ENCODE measurements at regions not wholly inside any gene's neighbourhood (a gene's known extent, or its start where the extent isn't known, plus 50 kb on each side); places are given as distances from the start of the nearest gene placed in this dataset.

- Histone ChIP-seq H2AK5ac (ENCODE audit: low read depth, low read length) (no peak overlapping the region), H4K20me1 (ENCODE audit: insufficient read depth, low read length) (no peaks in the 10 kb centered on the region), H3K14ac (replicated peaks; ENCODE audit: low read depth, low read length) (no peak overlapping the region), H3K4me2 (ENCODE audit: low read depth, low read length) (no peak overlapping the region; the same call in 1 of the 2 replicates), H3K4me1 (ENCODE audit: control insufficient read depth, insufficient read depth, low read length) (peaks cover 21% of the 10 kb centered on the region), H4K91ac (ENCODE audit: insufficient read depth, low read depth, low read length) (no peak overlapping the region; the same call in 1 of the 2 replicates), H4K8ac (ENCODE audit: low read depth in 2 of 2, low read length in 2 of 2) (no peak overlapping the region), H3K9me3 (ENCODE audit: control insufficient read depth, insufficient read depth, low read length) (no peaks in the 10 kb centered on the region; the same call in 1 of the 2 replicates), H3K27me3 (ENCODE audit: control insufficient read depth, insufficient read depth, low read length) (peaks cover 5% of the 10 kb centered on the region), H3K56ac (ENCODE audit: extremely low read depth, insufficient read depth, low read length) (no peak overlapping the region), H3K23ac (ENCODE audit: low read depth, low read length) (0 out of 2 replicates have a peak overlapping the region, but pooled peaks have one; percentile 7), H3K18ac (ENCODE audit: low read depth, low read length) (peak overlapping the region; percentile 33; the same call in 1 of the 2 replicates), H3K27ac (ENCODE audit: insufficient read depth, low read length) (no peak overlapping the region), H3K36me3 (ENCODE audit: control insufficient read depth, insufficient read depth, low read length) (no peaks in the 10 kb centered on the region), H3K4me3 (ENCODE audit: insufficient read depth, low read depth, low read length) (no peak overlapping the region), H2BK20ac (ENCODE audit: low read depth, low read length) (no peak overlapping the region), H3K9ac (ENCODE audit: low read depth, low read length) (no peak overlapping the region), H2AFZ (replicated peaks; ENCODE audit: low read length, poor library complexity) (no peak overlapping the region), H4K5ac (ENCODE audit: low read depth, low read length) (no peak overlapping the region; the same call in 1 of the 2 replicates), H2AK9ac (replicated peaks; ENCODE audit: low read depth, low read length, poor library complexity) (no peak overlapping the region), H3K79me1 (ENCODE audit: low read depth in 1 of 2, low read length in 2 of 2) (no peaks in the 10 kb centered on the region), H3K4ac (ENCODE audit: low read depth, low read length) (no peak overlapping the region; the same call in 1 of the 2 replicates), H2BK120ac (ENCODE audit: low read depth, low read length) (no peak overlapping the region; the same call in 1 of the 2 replicates), H2BK15ac (ENCODE audit: low read depth, low read length) (no peak overlapping the region), H3K9me1 (ENCODE audit: insufficient read depth, low read length) (peaks cover 3% of the 10 kb centered on the region; the same call in 1 of the 2 replicates), H2BK5ac (ENCODE audit: low read depth, low read length, poor library complexity, severe bottlenecking) (no peak overlapping the region)
- dilution Hi-C loops (cut with HindIII; ENCODE audit: low sequenced_read_pairs, unreplicated experiment): no loop called here
- TF ChIP-seq RFX5 (IDR thresholded peaks at IDR 0.05; ENCODE audit: low read depth, low read length): no peak
- TF ChIP-seq FOS (IDR thresholded peaks at IDR 0.05; ENCODE audit: low read depth, low read length): no peak
- no peak for TF ChIP-seq ELK1 (IDR thresholded peaks at IDR 0.05; ENCODE audit: borderline replicate concordance, low read depth, low read length)
- no peak for TF ChIP-seq CHD1 (IDR thresholded peaks at IDR 0.05; ENCODE audit: low read depth, low read length)
- no peak for TF ChIP-seq RAD21 (IDR thresholded peaks at IDR 0.05; ENCODE audit: low read length)
- TF ChIP-seq BHLHE40 (IDR thresholded peaks at IDR 0.05; ENCODE audit: low read depth, low read length): no peak
- no peak for TF ChIP-seq MXI1 (IDR thresholded peaks at IDR 0.05; ENCODE audit: borderline replicate concordance, low read depth, low read length)
- TF ChIP-seq SMC3 (IDR thresholded peaks at IDR 0.05; ENCODE audit: low read depth, low read length): no peak
- TF ChIP-seq POLR2A (IDR thresholded peaks at IDR 0.05; ENCODE audit: low read depth, low read length): no peak
- no peak for TF ChIP-seq RCOR1 (IDR thresholded peaks at IDR 0.05; ENCODE audit: insufficient replicate concordance, low read length)
- no peak for TF ChIP-seq USF2 (IDR thresholded peaks at IDR 0.05; ENCODE audit: low read depth, low read length)
- no peak for TF ChIP-seq CEBPB (IDR thresholded peaks at IDR 0.05; ENCODE audit: low read depth, low read length)
- no peak for TF ChIP-seq MAZ (IDR thresholded peaks at IDR 0.05; ENCODE audit: borderline replicate concordance, low read depth, low read length)
- TF ChIP-seq MAFK (IDR thresholded peaks at IDR 0.05; ENCODE audit: low read depth, low read length): no peak
- no peak for TF ChIP-seq CTCF (conservative IDR thresholded peaks at IDR 0.05; ENCODE audit: low read depth, low read length)
- no peak for TF ChIP-seq NFE2L2 (IDR thresholded peaks at IDR 0.05; ENCODE audit: low read depth, low read length)
- ATAC-seq (ENCODE audit: low read depth) (peak; percentile 53), DNase-seq (peak; percentile 24)
- 40% methylated on average over 1 of the region's 2 CpGs; no CpG with 5 or more reads in 1 of the 2 experiments for WGBS, 2 experiments (ENCODE audit: extremely low coverage in 2 of 2, insufficient read length in 1 of 2)
- CTCF ChIA-PET: no interaction called here
- no TSS peak for BruUV-seq (replicated peaks)
- intact Hi-C loops (cut with micrococcal nuclease): loop anchor here (5.0 to 10.0 kb wide), 2 partner anchors 56 to 141 kb away; no protein-coding TSS in a partner anchor
- in situ Hi-C loops (cut with MboI; ENCODE audit: low sequenced_read_pairs): no loop called here
- POLR2A ChIA-PET (ENCODE audit: unreplicated experiment): no interaction called here
These were observed 68.7 kb downstream of the AIPL1 start for GRCh38 chr17:6366221-6366666.

Data from IMR-90 (cell line).